Adipocyte (in vitro differentiated cells): ENCODE measurements at regions not wholly inside any gene's neighbourhood (a gene's known extent, or its start where the extent isn't known, plus 50 kb on each side); places are given as distances from the start of the nearest gene placed in this dataset.
A peak's percentile ranks its signal among the peaks of the same experiment; 100 is the strongest.

Experiments used
- DNase-seq: peaks from one replicate; pipeline ENCODE4 v3.0.0-alpha.2; 2015; ENCODE audit warnings: low read depth
- H3K27me3 ChIP-seq: replicated peaks from 2 replicates; pipeline ENCODE4 v1.7.0; 2013; ENCODE audit warnings: mild to moderate bottlenecking, low read length, moderate library complexity; ENCODE audit not compliant: control insufficient read depth, insufficient read depth
- H3K36me3 ChIP-seq: 2 replicates; pipeline ENCODE4 v1.7.0; 2013; ENCODE audit warnings: low read length, mild to moderate bottlenecking, moderate library complexity; ENCODE audit not compliant: control insufficient read depth, insufficient read depth, severe bottlenecking
- H3K4me1 ChIP-seq: 2 replicates; pipeline ENCODE4 v1.7.0; 2013; ENCODE audit warnings: mild to moderate bottlenecking, low read length, moderate library complexity; ENCODE audit not compliant: control insufficient read depth, insufficient read depth
- H3K4me3 ChIP-seq: 2 replicates; pipeline ENCODE4 v1.7.0; 2013; ENCODE audit warnings: mild to moderate bottlenecking, low read length, moderate library complexity
- H3K9ac ChIP-seq: 2 replicates; pipeline ENCODE4 v1.7.0; 2013; ENCODE audit warnings: mild to moderate bottlenecking, low read length, moderate library complexity
- H3K9me3 ChIP-seq: 2 replicates; pipeline ENCODE4 v1.7.0; 2013; ENCODE audit warnings: mild to moderate bottlenecking, low read length, moderate library complexity; ENCODE audit not compliant: control insufficient read depth

- Histone ChIP-seq H3K4me3 (no peak overlapping the region), H3K9me3 (no peaks in the 10 kb centered on the region), H3K4me1 (no peaks in the 10 kb centered on the region), H3K27me3 (no peaks in the 10 kb centered on the region), H3K36me3 (no peaks in the 10 kb centered on the region), H3K9ac (no peak overlapping the region)
- peak; percentile 29 for DNase-seq
These were observed 2139.9 kb downstream of the PCDH9 start for GRCh38 chr13:65090186-65090585.

GRCh38 chr13:65088906-65089305 is 2141.2 kb downstream of the PCDH9 start:
- Histone ChIP-seq H3K36me3 (no peaks in the 10 kb centered on the region), H3K27me3 (no peaks in the 10 kb centered on the region), H3K9me3 (no peaks in the 10 kb centered on the region), H3K4me3 (no peak overlapping the region), H3K9ac (no peak overlapping the region), H3K4me1 (no peaks in the 10 kb centered on the region)
- no peak for DNase-seq

- H3K4me3 ChIP-seq, result no peak overlapping the region
- no peaks in the 10 kb centered on the region for H3K27me3 ChIP-seq
- no peaks in the 10 kb centered on the region for H3K9me3 ChIP-seq
- no peaks in the 10 kb centered on the region for H3K36me3 ChIP-seq
- no peak for DNase-seq
- H3K4me1 ChIP-seq, result no peaks in the 10 kb centered on the region
- H3K9ac ChIP-seq, result no peak overlapping the region
These were observed 2144.2 kb downstream of the PCDH9 start for GRCh38 chr13:65085977-65086376.

- no peaks in the 10 kb centered on the region for H3K27me3 ChIP-seq
- DNase-seq, result no peak
- no peak overlapping the region for H3K4me3 ChIP-seq
- no peaks in the 10 kb centered on the region for H3K9me3 ChIP-seq
- no peak overlapping the region for H3K9ac ChIP-seq
- H3K4me1 ChIP-seq, result no peaks in the 10 kb centered on the region
- H3K36me3 ChIP-seq, result no peaks in the 10 kb centered on the region
These were observed 2155.9 kb downstream of the PCDH9 start for GRCh38 chr13:65074248-65074647.

GRCh38 chr13:65064967-65065366 is 2165.2 kb downstream of the PCDH9 start:
- DNase-seq, result no peak
- no peaks in the 10 kb centered on the region for H3K27me3 ChIP-seq
- no peak overlapping the region for H3K4me3 ChIP-seq

GRCh38 chr13:65063753-65064152 is 2166.4 kb downstream of the PCDH9 start:
- H3K36me3 ChIP-seq, result no peaks in the 10 kb centered on the region
- H3K9me3 ChIP-seq, result no peaks in the 10 kb centered on the region
- no peak overlapping the region for H3K4me3 ChIP-seq
- no peaks in the 10 kb centered on the region for H3K4me1 ChIP-seq
- DNase-seq, result peak; percentile 83
- no peaks in the 10 kb centered on the region for H3K27me3 ChIP-seq
- H3K9ac ChIP-seq, result no peak overlapping the region

More at GRCh38 chr13:65064967-65065366, 2165.2 kb downstream of the PCDH9 start:
- Histone ChIP-seq H3K4me1 (no peaks in the 10 kb centered on the region), H3K9me3 (no peaks in the 10 kb centered on the region), H3K36me3 (no peaks in the 10 kb centered on the region), H3K9ac (no peak overlapping the region)

- H3K27me3 ChIP-seq, result no peaks in the 10 kb centered on the region
- no peaks in the 10 kb centered on the region for H3K9me3 ChIP-seq
- peak; percentile 41 for DNase-seq
- no peaks in the 10 kb centered on the region for H3K4me1 ChIP-seq
- H3K9ac ChIP-seq, result no peak overlapping the region
- H3K4me3 ChIP-seq, result no peak overlapping the region
- no peaks in the 10 kb centered on the region for H3K36me3 ChIP-seq
These were observed 2172.2 kb downstream of the PCDH9 start for GRCh38 chr13:65057986-65058385.

GRCh38 chr13:65054277-65054676 is 2175.9 kb downstream of the PCDH9 start:
- H3K9me3 ChIP-seq, result no peaks in the 10 kb centered on the region
- H3K4me1 ChIP-seq, result no peaks in the 10 kb centered on the region
- H3K4me3 ChIP-seq, result no peak overlapping the region
- no peaks in the 10 kb centered on the region for H3K27me3 ChIP-seq
- DNase-seq, result no peak
- H3K9ac ChIP-seq, result no peak overlapping the region
- H3K36me3 ChIP-seq, result no peaks in the 10 kb centered on the region

GRCh38 chr13:65036999-65037398 is 2193.1 kb downstream of the PCDH9 start:
- Histone ChIP-seq H3K9me3 (no peaks in the 10 kb centered on the region), H3K27me3 (no peaks in the 10 kb centered on the region), H3K4me3 (no peak overlapping the region), H3K36me3 (no peaks in the 10 kb centered on the region), H3K4me1 (no peaks in the 10 kb centered on the region), H3K9ac (no peak overlapping the region)
- no peak for DNase-seq

- no peak overlapping the region for H3K4me3 ChIP-seq
- no peaks in the 10 kb centered on the region for H3K36me3 ChIP-seq
- no peaks in the 10 kb centered on the region for H3K4me1 ChIP-seq
- no peak for DNase-seq
- no peaks in the 10 kb centered on the region for H3K27me3 ChIP-seq
- H3K9me3 ChIP-seq, result no peaks in the 10 kb centered on the region
- no peak overlapping the region for H3K9ac ChIP-seq
These were observed 2194.8 kb downstream of the PCDH9 start for GRCh38 chr13:65035302-65035701.

- no peaks in the 10 kb centered on the region for H3K27me3 ChIP-seq
- no peak for DNase-seq
These were observed 2195.9 kb downstream of the PCDH9 start for GRCh38 chr13:65034266-65034665.

GRCh38 chr13:65032825-65033224 is 2197.3 kb downstream of the PCDH9 start:
- no peaks in the 10 kb centered on the region for H3K4me1 ChIP-seq
- no peaks in the 10 kb centered on the region for H3K27me3 ChIP-seq
- no peak for DNase-seq
- H3K9me3 ChIP-seq, result no peaks in the 10 kb centered on the region
- H3K9ac ChIP-seq, result no peak overlapping the region
- no peak overlapping the region for H3K4me3 ChIP-seq
- H3K36me3 ChIP-seq, result no peaks in the 10 kb centered on the region

More at GRCh38 chr13:65034266-65034665, 2195.9 kb downstream of the PCDH9 start:
- Histone ChIP-seq H3K4me3 (no peak overlapping the region), H3K4me1 (no peaks in the 10 kb centered on the region), H3K9me3 (no peaks in the 10 kb centered on the region), H3K9ac (no peak overlapping the region), H3K36me3 (no peaks in the 10 kb centered on the region)
